IPS DF 4.7 (cell line): ENCODE measurements at regions not wholly inside any gene's neighbourhood (a gene's known extent, or its start where the extent isn't known, plus 50 kb on each side); places are given as distances from the start of the nearest gene placed in this dataset.

ENCODE experiments used
- DNase-seq: peaks from one replicate; pipeline ENCODE4 v3.0.0-alpha.2; 2013; ENCODE audit warnings: low spot score; ENCODE audit errors: extremely low read depth

DNA sequence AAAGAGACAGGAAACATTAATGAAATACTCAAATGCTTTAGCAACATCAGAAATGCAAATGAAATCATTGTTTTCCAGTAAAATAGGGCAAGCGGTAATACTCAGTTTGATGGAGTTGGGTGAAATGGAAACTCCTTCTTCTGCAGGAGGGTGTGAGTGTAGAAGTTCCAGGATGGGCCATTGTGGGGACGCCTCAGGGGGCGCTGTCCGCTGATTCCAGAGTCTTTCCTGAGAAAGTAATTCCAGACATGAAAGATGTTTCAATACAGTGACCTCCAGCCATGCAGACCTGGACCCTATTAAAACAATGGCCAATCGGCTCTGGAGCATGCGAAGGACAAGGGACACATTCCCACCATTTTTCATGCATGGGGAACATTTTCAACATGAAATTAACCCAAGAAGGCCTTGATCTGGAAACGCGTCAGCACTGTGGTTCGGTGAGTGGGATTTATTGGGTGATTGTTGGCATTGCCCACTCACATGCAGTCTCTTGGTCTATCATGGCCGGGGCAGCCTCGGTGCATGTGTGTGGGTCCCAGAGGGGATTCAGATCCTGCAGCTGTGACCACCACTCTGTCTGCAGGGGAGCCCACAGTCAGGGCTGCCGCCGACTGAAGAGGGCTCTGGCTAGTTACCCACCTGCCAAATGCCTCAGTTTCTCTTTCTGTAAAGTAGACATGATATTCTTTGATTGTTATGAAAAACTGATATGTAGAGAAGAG is 132.6 kb upstream of the IRX4 start:
- DNase-seq: no peak

DNA sequence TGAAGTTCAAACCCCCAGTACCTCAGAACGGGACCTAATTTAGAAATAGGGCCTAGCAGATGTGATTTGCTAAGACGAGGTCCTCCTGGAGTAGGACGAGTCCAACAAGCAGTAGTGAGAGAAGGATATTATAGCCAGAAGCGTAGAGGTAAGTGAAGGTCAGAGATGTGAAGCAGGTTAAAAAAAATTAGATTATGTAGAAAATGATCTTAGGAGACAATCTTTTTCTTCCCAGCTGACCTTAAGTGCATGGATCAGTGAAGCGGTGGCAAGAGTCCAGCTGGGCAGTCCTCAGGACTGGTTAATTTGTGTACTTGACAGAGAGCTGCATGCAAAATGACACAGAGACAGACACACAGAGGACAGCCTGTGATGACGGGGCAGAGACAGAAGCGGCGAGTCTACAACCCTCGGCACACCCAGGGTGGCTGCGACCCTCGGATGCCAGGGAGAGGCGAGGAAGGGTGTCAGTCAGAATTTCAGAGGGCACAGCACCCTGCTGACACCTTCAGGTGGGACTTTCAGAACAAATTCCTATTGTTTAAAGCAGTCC is 131.4 kb upstream of the IRX4 start:
- DNase-seq: no peak

DNA sequence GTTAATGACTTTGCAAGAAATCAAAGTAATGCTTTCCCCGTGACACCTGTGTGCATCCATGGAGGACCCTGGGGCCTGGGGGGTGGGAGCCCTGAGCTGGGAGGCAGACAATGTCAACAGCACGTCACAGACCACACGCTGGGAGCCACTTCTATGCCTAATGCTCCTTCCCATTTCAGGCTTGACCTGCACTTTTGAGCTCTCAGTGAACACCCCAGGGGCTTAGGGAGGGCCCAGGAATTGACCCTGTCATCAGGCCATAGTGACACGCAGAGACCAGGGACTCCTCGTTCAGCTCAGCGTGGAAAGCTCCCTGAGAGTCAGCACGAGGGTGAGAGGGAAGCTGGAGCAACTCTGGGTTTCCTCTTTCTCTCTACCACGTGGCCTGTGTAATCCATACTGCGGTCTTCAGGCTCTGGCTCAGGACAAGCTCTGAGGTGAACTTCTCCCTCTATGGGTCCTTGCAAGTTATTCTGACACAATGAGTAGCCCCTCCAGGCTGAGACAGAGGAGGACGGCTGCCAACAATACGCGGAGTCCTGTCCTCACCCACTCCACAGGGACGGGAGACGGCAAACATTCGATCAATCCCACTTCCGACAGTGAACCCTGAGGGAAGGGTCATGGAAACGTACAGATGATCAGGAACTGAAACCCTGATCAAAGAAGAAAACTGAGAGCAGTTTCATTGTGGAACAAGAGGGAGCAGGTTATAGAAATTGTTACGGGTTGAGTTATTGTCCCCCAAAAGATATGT is 130.8 kb upstream of the IRX4 start:
- DNase-seq: no peak

GRCh38 chr5:2012885-2013284 is 130.2 kb upstream of the IRX4 start:
- no peak for DNase-seq

- DNase-seq: no peak
Observed at GRCh38 chr5:2011481-2012411, 129.0 kb upstream of the IRX4 start.

DNA sequence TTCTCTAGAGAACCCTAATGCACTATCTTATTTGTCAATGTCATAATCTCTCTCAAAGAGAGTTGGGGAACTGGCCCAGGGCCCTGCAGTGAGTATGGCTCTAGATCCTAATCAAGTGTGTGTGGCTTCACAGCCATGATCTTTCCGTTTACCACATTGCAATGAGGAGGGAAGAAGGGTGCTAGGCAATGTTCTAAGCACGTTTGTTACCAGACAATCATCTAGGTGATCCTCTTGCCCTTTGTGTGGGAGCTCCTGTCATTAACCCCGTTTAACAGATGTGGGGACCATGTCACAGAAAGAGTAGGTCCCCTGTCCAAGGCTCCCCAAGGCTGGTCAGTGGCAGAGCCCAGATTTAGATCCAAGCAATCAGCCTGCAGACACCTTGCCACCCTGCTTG is 128.2 kb upstream of the IRX4 start:
- DNase-seq: no peak

DNA sequence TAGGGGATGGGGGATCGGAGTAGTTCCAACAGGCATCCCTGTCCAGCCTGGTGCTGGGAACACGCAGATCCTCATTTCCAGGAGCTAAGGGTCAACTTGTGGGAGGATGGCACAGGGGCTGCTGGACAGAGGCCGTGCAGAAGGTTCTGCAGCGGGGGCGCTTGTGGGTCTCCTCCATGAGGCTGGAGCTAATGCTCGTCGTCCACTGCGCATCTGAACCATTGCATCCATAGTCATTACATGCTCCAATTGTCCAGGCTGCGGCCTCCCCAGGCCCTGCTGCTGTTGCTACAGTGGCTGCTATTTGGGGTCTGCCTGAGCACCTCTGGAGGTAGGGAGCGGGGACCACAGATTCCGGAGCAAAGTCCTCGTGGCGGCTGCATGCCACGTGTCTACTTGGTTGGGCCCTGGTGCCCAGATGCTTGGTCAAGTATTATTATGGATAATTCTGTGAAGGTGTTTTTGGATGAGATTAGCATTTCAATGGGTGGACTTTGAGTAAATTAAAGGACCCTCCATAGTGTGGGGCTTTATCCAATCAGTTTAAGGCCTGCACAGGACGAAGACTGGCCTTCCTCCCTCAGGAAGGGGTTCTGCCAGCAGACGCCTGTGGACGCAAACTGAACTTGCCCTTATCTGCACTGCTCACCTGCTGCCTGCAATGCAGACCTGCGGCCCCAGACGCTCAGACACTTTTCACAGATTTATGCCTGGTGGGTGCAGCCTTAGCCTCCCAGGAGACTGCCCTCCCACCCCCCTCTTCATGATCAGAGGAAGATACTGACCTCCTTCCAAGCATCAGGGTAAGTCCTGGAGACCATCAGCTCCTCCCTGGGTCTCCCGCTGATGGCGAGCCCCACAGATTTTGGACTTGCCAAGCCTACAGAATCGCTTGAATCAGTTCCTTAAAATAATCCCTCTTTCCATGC is 127.5 kb upstream of the IRX4 start:
- DNase-seq: no peak

DNA sequence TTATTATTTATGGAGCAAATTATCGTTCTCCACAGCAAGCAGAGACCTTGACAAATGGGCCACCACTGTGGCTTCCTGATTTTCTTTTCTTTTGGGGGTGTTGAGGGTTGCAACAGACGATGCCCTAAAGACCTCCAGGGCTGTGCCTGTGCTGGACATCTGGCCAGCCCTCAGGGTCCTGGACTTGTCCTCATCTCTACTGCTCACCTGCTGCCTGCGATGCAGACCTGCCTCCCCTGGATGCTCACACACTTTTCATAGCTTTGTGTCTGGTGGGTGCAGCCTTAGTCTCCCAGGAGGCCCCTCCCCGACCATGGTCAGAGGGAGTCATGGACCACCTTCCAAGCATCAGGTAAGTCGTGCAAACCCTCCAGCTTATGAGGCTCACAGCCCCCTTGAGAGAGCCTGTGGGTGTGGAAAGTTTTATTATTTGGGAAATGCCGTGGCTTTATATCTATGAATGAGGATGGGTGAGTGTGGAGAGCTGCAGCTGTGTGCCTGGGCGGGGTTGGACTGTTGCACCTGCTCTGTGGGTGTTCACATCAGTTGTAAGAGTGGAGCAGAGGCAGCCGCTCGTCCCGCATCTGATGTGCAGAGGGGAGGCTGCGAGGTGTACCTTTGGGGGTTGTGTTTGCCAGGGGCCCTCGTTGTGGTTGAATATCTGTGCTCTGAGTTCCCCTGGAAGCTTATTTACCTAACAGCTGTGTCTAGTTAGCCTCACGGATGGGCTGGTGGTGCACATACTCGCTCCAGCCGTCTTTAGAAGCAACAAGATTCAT is 126.3 kb upstream of the IRX4 start:
- no peak for DNase-seq

GRCh38 chr5:2007878-2008501 is 125.3 kb upstream of the IRX4 start:
- DNase-seq: no peak

DNA sequence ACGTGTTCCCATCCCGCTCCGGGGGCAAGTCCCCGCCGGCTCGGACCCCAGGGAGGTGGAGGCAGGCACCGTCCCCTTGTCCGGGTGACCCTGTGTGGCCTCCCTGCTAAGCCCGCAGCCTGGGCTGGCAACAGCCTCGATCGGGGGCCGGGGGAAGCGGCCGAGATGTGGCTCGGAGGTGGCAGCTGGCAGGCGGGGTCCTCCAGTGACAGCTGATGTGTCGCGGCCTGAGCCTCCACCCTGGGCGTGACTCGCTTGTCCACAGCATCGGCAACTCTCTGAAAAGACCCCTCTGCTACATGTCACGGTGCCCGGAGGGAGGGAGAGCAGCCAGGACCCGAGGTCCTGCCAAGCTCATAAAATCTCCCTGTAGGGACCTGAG is 124.8 kb upstream of the IRX4 start:
- no peak for DNase-seq

- no peak for DNase-seq
Observed at GRCh38 chr5:2006971-2007291, 124.2 kb upstream of the IRX4 start.

DNA sequence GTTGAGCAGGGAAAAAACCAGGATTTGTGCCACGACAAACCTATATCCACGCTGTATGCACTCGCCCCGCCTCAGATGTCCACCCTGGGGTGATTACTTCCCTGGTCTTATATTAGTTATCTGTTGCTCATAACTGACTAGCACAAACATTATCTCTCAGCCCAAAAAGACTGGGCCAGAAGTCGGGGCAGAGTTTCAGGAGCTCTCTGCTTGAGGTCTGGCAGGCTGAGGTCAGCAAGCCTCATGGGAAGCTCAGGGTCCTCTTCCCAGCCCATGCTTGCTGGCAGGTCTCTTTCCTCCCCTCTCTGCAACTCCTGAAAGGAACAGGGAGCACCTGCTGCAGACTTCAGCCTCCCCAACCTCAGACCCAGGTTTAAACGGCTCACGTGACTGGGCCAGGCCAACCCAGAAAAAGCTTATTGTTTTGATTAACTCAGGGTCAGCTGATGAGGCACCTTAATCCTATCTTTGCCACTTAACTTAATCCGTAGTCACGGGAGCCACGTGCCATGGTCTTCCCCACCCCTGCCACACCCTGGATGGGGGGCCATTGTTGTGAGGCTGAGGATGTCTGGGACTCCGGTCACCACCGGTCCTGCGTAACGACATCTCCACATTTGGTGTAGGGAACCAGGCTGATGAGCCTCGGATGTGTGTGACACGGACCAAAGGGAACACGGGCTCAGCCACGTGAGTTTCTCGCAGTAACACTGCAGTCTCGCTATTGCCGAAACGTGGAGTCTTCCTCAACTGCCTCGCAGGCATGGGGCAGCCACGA is 123.7 kb upstream of the IRX4 start:
- DNase-seq: no peak

DNA sequence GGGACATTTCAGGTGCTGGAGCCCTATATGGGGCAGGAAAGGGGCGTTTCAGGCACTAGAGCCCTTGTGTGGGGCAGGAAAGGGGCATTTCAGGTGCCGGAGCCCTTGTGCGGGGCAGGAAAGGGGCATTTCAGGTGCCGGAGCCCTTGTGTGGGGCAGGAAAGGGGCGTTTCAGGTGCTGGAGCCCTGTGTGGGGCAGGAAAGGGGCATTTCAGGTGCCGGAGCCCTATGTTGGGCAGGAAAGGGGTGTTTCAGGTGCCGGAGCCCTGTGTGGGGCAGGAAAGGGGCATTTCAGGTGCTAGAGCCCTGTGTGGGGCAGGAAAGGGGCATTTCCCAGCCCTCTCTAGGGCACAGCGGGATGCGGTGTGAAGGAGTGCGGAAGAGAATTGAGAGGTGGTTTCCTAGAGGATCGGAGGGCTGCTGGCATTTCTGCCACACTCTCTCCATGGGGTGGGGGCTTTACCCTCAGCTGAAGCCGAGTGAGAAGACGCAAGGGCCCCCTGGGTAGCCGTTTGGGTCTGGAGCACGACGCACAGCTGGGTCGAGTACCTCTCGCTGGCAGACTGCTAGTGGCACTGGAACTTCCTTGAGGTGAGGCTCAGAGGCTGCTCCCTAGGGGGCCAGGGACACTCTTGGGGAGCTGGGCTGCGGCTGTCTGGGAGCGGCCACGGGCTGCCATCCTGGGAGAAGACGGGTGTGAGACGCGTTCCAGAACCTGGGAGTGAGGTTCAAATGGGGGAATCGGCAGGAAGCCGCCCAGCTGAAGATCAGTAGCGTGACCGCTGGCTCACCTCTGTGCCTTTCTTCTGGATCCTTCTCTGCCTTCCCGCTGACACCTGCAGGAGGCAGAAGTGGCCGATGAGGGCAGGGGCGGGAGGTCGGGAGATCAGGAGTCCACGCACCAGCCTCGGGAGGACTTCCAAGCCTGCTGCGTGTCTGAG is 122.6 kb upstream of the IRX4 start:
- DNase-seq: no peak

DNA sequence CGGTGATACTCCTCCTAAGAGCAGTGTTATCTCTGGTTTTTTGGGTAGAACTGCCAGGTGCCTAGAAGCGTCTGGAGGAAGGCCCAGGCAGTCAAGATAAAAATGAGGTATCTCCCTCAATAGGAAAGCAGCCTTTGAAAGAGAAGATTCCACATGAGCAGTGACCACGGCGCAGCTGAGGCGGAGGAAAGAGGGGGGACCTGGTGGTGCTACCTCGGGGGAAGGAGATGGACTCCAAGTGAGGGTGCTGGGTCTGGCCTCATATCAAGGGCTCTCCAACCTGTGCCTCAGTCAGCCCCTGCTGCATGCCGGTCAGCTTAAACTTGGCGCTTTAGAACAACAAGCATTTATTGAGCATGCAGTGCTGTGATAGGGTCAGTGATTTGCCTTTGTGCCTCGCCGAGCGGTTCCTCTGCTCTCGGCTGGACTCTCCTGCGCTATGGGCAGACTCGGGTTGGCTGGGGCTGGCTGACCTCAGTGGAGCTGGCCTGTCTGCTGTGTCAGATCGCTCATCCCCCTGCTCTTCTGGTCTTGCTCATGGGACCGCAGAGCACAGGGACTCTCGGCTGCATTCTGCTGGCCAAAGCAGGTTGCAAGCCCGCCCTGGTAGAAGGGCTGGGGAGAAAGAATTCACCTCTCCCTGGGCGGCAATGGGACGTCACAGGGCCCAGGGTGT is 121.1 kb upstream of the IRX4 start:
- no peak for DNase-seq

DNA sequence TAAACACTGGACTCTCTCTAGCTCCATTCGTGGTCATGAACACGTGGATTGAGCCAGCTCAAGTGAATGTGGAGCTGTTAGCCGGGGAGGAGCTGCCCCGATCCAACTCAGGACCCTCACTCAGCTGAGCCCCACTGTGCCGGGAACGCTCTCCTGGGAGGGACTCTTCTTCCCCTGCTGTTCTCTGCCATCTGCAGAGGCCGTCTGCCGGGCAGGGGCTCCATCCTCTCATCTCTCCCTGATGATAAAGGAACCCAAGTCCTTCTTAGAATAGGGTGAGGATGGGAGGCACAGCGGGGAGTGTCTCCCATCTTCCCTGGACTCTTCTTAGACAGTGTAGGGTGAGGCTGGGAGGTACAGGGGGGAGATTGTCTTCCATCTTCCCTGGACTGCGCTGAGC is 120.5 kb upstream of the IRX4 start:
- DNase-seq: no peak

GRCh38 chr5:2001300-2001699 is 118.6 kb upstream of the IRX4 start:
- DNase-seq: no peak

GRCh38 chr5:2000591-2000990 is 117.9 kb upstream of the IRX4 start:
- DNase-seq: no peak
